K562 (cell line): ENCODE measurements at regions not wholly inside any gene's neighbourhood (a gene's known extent, or its start where the extent isn't known, plus 50 kb on each side); places are given as distances from the start of the nearest gene placed in this dataset.
A peak's percentile ranks its signal among the peaks of the same experiment; 100 is the strongest.

Experiments used
- ATAC-seq: fragments of 200-7000 bp; cut with Tn5 transposase; 3 replicates; pipeline ENCODE4 v1.9.1; 2020; ENCODE audit warnings: moderate library complexity
- BruUV-seq: library from RNA; stranded (reverse); fragments of 400-500 nt; replicated peaks from 2 replicates; lab custom pipeline; 2021; lab: Mats Ljungman, UMichigan
- CTCF ChIA-PET: fragments of 300-600 bp; formaldehyde crosslinking; extraction: SDS; loops from one replicate; lab custom pipeline; 2021; ENCODE audit warnings: low intra/inter-chr PET ratio; lab: Yijun Ruan, JAX
- POLR2A ChIA-PET: fragments of 300-600, 350-650 bp; sonication (Branson Sonifier 250); formaldehyde crosslinking; extraction: SDS; loops from one replicate; lab custom pipeline; 2021; ENCODE audit warnings: antibody characterized with exemption, inconsistent platforms; lab: Yijun Ruan, JAX
- DNase-seq, 4 experiments: peaks; one replicate each; pipeline versions ENCODE4 v3.0.0 to v3.0.0-alpha.2; 2011 to 2018; ENCODE audit warnings: low spot score in 3 of 4, mixed read lengths in 3 of 4; ENCODE audit errors: extremely low read depth in 1 of 4
- FAIRE-seq: peaks from 2 replicates; lab custom pipeline; 2011; peaks lifted over from hg19 to GRCh38; lab: Jason Lieb, UNC
- H2AFZ ChIP-seq: 2 replicates; pipeline ENCODE4 v1.6.0; 2011; ENCODE audit warnings: low read depth, low read length, control low read depth, inconsistent platforms
- H3K27ac ChIP-seq: fragments of 200-600 bp; 3 replicates; pipeline ENCODE4 v1.8.0; 2011; ENCODE audit warnings: low read depth, mild to moderate bottlenecking, control low read depth, inconsistent platforms, low read length, moderate library complexity, mixed read lengths; ENCODE audit errors: extremely low read depth
- H3K27me3 ChIP-seq, 2 experiments: fragments of 300-600 bp in 1 of 2; 2 replicates in 1 of 2; 3 replicates in 1 of 2; pipeline versions ENCODE4 v1.6.0 to v1.8.0; 2011; ENCODE audit warnings: inconsistent platforms in 2 of 2, low read length in 2 of 2, mild to moderate bottlenecking in 1 of 2, mixed read lengths in 1 of 2, moderate library complexity in 1 of 2; ENCODE audit not compliant: control insufficient read depth in 2 of 2, insufficient read depth in 2 of 2
- H3K36me3 ChIP-seq: fragments of 300-600 bp; 3 replicates; pipeline ENCODE4 v1.8.0; 2011; ENCODE audit warnings: mild to moderate bottlenecking, low read length, inconsistent platforms; ENCODE audit not compliant: control insufficient read depth, insufficient read depth
- H3K4me1 ChIP-seq, 2 experiments: fragments of 200-600 bp in 1 of 2; replicated peaks in 1 of 2; 2 replicates in 1 of 2; 3 replicates in 1 of 2; pipeline versions ENCODE4 v1.5.1 to v1.8.0; 2011; ENCODE audit warnings: inconsistent platforms in 2 of 2, low read length in 2 of 2, mild to moderate bottlenecking in 1 of 2, mixed read lengths in 1 of 2, moderate library complexity in 1 of 2; ENCODE audit not compliant: control insufficient read depth in 2 of 2, insufficient read depth in 2 of 2
- H3K4me2 ChIP-seq: 2 replicates; pipeline ENCODE4 v1.6.1; 2011; ENCODE audit warnings: low read length, control low read depth, inconsistent platforms, mixed read lengths; ENCODE audit not compliant: insufficient read depth
- H3K4me3 ChIP-seq: fragments of 200-600 bp; sonication (generic), shearing (Covaris generic); 2 replicates; pipeline ENCODE4 v1.5.1; 2016; ENCODE audit warnings: control low read depth, inconsistent platforms
- H3K79me2 ChIP-seq: fragments of 200-600 bp; 3 replicates; pipeline ENCODE4 v1.8.0; 2011; ENCODE audit warnings: low read length, inconsistent platforms; ENCODE audit not compliant: control insufficient read depth, insufficient read depth
- H3K9ac ChIP-seq, 2 experiments: 2 replicates each; pipeline versions ENCODE4 v1.6.0 to v1.6.1; 2011; ENCODE audit warnings: low read depth in 2 of 2, low read length in 2 of 2, control low read depth in 1 of 2, inconsistent platforms in 1 of 2, mild to moderate bottlenecking in 1 of 2, mixed read lengths in 1 of 2; ENCODE audit not compliant: insufficient read depth in 1 of 2
- H3K9me1 ChIP-seq: one replicate; pipeline ENCODE4 v1.6.0; 2011; ENCODE audit warnings: inconsistent platforms, mild to moderate bottlenecking, low read length, moderate library complexity; ENCODE audit not compliant: control insufficient read depth, insufficient read depth
- H3K9me3 ChIP-seq: replicated peaks from 2 replicates; pipeline ENCODE4 v1.5.1; 2011; ENCODE audit warnings: low read depth, low read length, inconsistent platforms; ENCODE audit not compliant: control insufficient read depth, insufficient read depth
- H4K20me1 ChIP-seq: replicated peaks from 2 replicates; pipeline ENCODE4 v1.6.1; 2011; ENCODE audit warnings: low read length, inconsistent platforms, mixed read lengths; ENCODE audit not compliant: control insufficient read depth, insufficient read depth
- ARID2 ChIP-seq: fragments of 450-650 bp; IDR thresholded peaks from 2 replicates; pipeline ENCODE4 v1.6.1; 2017; ENCODE audit warnings: antibody characterized with exemption, mild to moderate bottlenecking
- GTF2A2 ChIP-seq: IDR thresholded peaks from 2 replicates; pipeline ENCODE4 v1.6.1; 2016; ENCODE audit warnings: mild to moderate bottlenecking, missing genetic modification characterization, missing compliant biosample characterization
- IRF2 ChIP-seq: sonication (generic); formaldehyde crosslinking; IDR thresholded peaks from 2 replicates; pipeline ENCODE4 v1.8.1; 2022; ENCODE audit warnings: mild to moderate bottlenecking, missing genetic modification reagents
- MAZ ChIP-seq, 2 experiments: fragments of 450-650 bp in 1 of 2; sonication (generic) in 1 of 2; formaldehyde crosslinking; IDR thresholded peaks in 1 of 2; conservative IDR thresholded peaks in 1 of 2; 2 replicates each; pipeline versions ENCODE4 v1.4.0 to v1.5.0; 2020; ENCODE audit warnings: mild to moderate bottlenecking in 1 of 2, missing genetic modification reagents in 1 of 2
- SMAD4 ChIP-seq: fragments of 250-450 bp; sonication (Bioruptor Pico); conservative IDR thresholded peaks from 2 replicates; pipeline ENCODE4 v1.8.0; 2021; ENCODE audit warnings: inconsistent platforms, mild to moderate bottlenecking, moderate library complexity
- ZNF175 ChIP-seq: fragments of 200-800 bp; sonication (Bioruptor generic); IDR thresholded peaks from 2 replicates; pipeline ENCODE4 v1.6.1; 2016; ENCODE audit warnings: low read depth, mild to moderate bottlenecking, missing genetic modification characterization, missing compliant biosample characterization
- ZNF584 ChIP-seq: fragments of 200-800 bp; sonication (Bioruptor generic); IDR thresholded peaks from 2 replicates; pipeline ENCODE4 v1.6.1; 2016; ENCODE audit warnings: low read depth, mild to moderate bottlenecking, missing genetic modification characterization, missing compliant biosample characterization
- ZNF609 ChIP-seq: sonication (generic); formaldehyde crosslinking; IDR thresholded peaks from 2 replicates; pipeline ENCODE4 v1.8.1; 2023; ENCODE audit warnings: missing genetic modification reagents, mild to moderate bottlenecking, borderline replicate concordance
- WGBS: fragments of 100-300 bp; shearing (Covaris generic); methylation state at CpG from one replicate; pipeline ENCODE4 v1.1.6; 2016; ENCODE audit warnings: low coverage, mixed read lengths; ENCODE audit not compliant: insufficient coverage; ENCODE audit errors: missing lambda C conversion rate; 5-methylcytosine and 5-hydroxymethylcytosine counted together
- in situ Hi-C: fragments of 300-500 bp; cut with MboI; formaldehyde crosslinking; loops from 4 replicates; pipeline ENCODE4 v1.15.0; 2018; ENCODE audit warnings: inconsistent platforms, mixed read lengths
- intact Hi-C: fragments of 100-400 bp; cut with micrococcal nuclease; formaldehyde crosslinking; loops from 2 replicates; pipeline ENCODE4 v1.14.2; 2022
- TF ChIP-seq, protein P1 (sequence below): fragments of 450-650 bp; formaldehyde crosslinking; IDR thresholded peaks from 2 replicates; pipeline ENCODE4 v1.4.0; 2022; ENCODE audit warnings: mild to moderate bottlenecking, moderate library complexity

- no peak for TF ChIP-seq ZNF609 (CRISPR knock-in tag)
These were observed 145.8 kb upstream of the ERRFI1 start (continued) for GRCh38 chr1:8171751-8172464.

DNA sequence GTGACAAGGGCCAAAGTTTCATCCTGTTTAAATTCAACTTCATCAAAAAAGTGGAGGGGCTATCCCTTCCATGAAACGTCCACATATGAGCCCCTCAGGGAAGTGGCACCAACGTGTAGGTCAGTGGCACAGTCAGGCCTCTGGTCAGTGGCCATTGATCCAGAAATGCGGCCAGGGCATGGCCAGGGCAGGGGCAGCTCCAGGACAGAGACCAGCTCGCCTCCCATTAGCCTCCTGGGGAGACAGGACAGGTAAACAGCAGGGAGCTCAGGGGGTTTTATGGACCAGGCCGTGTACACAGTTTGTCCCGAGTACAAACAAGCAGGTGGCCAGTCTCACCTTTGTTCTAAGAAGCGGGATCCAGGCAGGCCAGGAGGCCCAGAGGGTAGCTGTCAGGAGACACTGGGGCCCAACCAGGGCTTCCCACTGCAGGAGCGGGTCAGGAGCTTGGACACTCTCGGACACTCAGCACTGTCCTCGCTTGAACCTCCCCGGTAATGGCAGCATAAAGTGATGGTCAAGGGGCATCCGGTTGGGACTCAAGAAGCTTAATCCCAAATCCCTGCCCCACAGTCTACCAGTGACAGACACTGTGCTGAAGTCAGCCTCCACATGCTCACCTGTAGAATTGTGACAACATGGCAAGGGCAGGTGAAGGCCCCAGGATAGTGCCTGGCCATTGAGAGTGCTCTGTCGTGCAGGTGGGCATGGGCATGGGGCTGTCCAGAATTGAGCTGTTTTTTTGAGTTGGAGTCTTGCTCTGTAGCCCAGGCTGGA, 144.1 kb upstream of the ERRFI1 start:
- peak overlapping the region; percentile 30; the same call in 1 of the 2 replicates for H3K4me2 ChIP-seq
- H3K27ac ChIP-seq = no peak overlapping the region
- BruUV-seq = no TSS peak
- no peaks in the 10 kb centered on the region for H3K9me1 ChIP-seq
- POLR2A ChIA-PET = interaction anchor here (0.6 to 1.6 kb wide), 3 partner anchors 9 to 84 kb away, joined by 3 to 5 read pairs (median 3); no protein-coding TSS in a partner anchor
- no peaks in the 10 kb centered on the region for H3K9me3 ChIP-seq
- H3K4me3 ChIP-seq = no peak overlapping the region
- TF ChIP-seq, protein P1, sequence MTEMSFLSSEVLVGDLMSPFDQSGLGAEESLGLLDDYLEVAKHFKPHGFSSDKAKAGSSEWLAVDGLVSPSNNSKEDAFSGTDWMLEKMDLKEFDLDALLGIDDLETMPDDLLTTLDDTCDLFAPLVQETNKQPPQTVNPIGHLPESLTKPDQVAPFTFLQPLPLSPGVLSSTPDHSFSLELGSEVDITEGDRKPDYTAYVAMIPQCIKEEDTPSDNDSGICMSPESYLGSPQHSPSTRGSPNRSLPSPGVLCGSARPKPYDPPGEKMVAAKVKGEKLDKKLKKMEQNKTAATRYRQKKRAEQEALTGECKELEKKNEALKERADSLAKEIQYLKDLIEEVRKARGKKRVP = no peak
- 0 out of 2 replicates have a peak, but pooled peaks have one; percentile 14 for TF ChIP-seq IRF2 (CRISPR knock-in tag)
- peak; percentile 36; the same call in 1 of the 2 replicates for TF ChIP-seq ZNF584 (CRISPR knock-in tag)
- TF ChIP-seq GTF2A2 (tag) = peak; percentile 44; the same call in 1 of the 2 replicates
- TF ChIP-seq SMAD4 = peak; percentile 8; the same call in 1 of the 2 replicates
- TF ChIP-seq ZNF175 (CRISPR knock-in tag) = peak; percentile 38; the same call in 1 of the 2 replicates
- no peak for TF ChIP-seq ARID2
- TF ChIP-seq MAZ (CRISPR knock-in tag; conservative IDR thresholded peaks at IDR 0.05 in 1 of 2, IDR thresholded peaks at IDR 0.05 in 1 of 2) = peak in 1 of 2 experiments; percentile 13; a peak in 1 of 4 replicates
- WGBS = 40% methylated on average over 13 of the region's 13 CpGs
- H3K4me1 ChIP-seq = peaks cover 0 to 14% of the 10 kb centered on the region in 2 experiments; a peak in 2 of 5 replicates
- intact Hi-C loops = no loop called here
- 0 out of 4 replicates have a peak overlapping the region, but pooled peaks of 1 of the 2 experiments have one; percentile 55 for H3K9ac ChIP-seq
- no peaks in the 10 kb centered on the region for H4K20me1 ChIP-seq
- no peak for FAIRE-seq
- in situ Hi-C loops = no loop called here
- peak overlapping the region; percentile 37 for H2AFZ ChIP-seq
- H3K79me2 ChIP-seq = no peaks in the 10 kb centered on the region
- H3K36me3 ChIP-seq = no peaks in the 10 kb centered on the region
- DNase-seq = no peak
- peaks cover 9 to 12% of the 10 kb centered on the region in 2 experiments for H3K27me3 ChIP-seq
- CTCF ChIA-PET = no interaction called here
- ATAC-seq = no peak
